Smooth muscle cell of the brain vasculature (primary cell): ENCODE measurements at regions not wholly inside any gene's neighbourhood (a gene's known extent, or its start where the extent isn't known, plus 50 kb on each side); places are given as distances from the start of the nearest gene placed in this dataset.

Experiments used
- DNase-seq: peaks from one replicate; pipeline ENCODE4 v3.0.0-alpha.2; 2012; ENCODE audit warnings: low read depth, low spot score

DNA sequence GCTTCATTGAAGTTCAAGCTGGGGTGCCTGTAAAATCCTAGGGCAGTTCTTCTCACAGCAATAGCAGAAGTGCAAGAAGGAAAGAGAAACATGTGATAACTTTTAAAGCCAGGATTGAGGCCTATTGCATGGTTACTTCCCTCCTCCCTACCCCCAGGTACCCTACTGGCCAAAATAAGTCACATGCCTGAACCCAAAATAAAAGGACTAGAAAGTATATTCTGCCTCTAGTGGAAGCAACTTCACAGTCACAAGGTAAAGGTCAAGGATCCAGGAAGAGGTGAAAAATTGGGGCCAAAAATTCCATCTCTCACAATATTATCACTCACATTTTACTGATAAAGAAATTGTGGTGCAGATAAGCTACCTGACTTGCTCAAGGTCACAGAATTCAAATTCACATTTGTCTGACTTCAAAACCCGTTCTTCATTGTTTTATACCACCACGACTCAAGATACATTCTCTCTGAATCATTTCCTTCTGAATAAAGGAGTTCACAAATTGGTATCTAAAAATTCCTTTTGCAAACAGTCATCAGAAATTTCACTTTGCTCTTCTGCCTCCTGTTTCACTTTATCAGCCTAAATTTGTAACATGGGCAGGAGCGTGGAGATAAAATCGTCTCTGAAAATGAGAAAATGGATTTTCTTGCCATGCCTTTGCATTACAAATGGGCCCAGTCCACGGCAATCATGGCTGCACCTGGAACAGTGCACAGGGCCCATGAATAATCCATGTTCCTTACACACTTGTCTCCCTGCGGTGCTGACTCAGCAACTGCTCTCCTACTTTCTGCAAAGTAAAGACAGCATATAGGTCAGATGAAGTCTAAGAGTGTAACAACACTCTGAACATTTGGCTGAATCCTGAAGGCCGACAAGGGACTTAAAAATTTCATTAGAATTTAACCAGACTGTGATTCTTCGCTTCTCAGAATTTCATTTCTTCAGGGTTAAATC, 485.3 kb upstream of the NFIA start:
- no peak for DNase-seq

DNA sequence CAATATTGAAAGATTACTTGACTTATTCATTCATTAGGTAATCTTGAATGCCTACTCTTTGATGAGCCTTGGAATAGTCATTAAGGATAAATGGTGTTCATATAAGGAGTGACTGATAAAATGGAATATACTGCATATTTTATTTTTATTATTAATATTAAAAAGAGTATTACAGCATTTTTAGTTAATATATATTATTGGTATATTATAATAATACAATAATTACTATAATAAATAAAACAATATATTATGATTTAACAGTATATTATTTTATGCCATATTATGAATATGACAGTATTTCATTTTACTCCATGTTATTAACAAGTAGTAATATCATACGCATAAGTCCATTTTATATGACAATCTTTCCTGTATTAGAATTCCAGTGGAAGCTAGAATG, 490.8 kb upstream of the NFIA start:
- DNase-seq = no peak

DNA sequence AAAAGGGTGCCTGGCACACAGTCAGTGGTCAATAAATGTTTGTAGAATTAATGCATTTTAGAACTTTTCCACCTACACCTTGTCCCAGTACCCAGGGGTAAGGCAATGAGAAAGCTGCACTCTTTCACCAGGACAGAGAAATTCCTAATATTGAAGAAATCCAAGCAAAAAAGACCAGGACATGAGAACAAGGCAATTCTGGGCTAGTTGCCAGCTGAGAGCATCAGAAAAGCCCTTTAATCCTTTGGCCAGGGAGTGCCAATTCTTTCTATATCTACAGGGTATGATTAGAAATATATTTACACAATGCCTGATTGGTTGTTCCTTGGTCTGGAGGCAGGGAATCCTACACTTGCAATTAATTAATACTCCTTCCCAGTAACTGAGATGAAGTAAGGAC, 492.4 kb upstream of the NFIA start:
- no peak for DNase-seq

DNA sequence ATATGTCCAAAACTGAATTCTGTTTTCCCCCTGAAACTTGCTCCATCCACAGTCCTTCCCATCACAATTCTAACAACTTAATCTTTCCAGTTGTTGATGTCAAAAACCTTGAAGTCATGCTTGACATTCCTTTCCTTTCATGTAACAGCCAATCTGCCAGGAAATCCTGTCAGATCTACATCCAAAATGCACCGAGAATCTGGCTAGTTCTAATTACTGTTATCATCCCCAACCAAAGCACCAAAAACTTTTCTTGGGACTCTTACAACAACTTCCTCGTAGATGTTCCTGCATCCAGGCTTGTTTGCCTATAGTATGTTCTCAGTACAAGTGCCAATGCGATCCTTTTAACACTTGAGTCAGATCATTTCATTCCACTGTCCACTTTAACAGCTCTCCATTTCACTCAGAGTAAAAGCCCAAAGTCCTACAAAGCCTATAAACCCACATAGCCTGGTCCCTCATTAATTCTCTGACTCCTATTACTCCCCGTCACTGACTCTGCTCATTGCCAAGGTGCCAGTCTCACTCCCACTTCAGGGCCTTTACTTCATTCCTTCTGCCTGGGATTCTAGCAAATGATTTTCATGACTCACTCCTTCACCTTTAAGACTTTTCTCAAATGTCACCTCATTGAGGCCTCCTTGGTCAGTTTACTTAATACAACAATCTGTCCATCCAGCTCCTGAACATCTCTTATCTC, 493.2 kb upstream of the NFIA start:
- no peak for DNase-seq

DNA sequence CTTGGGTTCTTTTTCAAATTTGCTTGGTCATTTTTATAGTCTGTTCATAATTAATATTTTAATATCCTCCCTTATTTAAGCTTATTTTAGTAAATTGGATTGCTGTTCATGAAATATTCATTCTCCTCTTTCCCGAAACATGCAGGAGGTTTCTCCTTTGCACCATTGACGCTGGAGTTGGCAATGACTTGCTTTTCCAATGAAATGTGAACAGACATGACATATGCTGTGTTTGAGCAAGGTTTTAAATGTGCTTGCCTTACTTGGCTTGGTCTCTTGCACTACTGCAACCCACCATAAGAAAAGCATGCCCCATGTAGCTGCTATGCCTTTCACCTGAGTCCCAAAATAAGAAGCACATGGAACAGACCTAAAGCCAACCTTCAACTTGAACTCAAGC, 498.0 kb upstream of the NFIA start:
- no peak for DNase-seq

DNA sequence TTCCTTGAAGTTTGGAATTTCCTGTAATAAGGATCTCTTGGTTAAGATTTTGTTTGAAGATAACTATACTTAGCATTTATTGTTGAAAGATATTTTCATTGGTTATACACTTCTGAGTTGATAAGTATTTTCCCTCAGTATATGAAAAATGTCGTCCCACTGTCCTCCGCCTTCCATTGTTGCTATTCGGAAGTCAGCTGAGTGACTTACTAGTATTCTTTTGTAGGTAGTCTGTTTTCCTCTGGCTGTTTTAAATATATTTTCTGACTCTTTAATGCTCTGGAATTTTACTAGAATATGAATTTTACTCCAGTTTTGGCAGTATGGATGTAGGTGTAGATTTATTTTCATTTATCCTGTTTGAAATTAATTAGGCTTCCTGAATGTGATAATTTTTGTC, 498.7 kb upstream of the NFIA start:
- no peak for DNase-seq

DNA sequence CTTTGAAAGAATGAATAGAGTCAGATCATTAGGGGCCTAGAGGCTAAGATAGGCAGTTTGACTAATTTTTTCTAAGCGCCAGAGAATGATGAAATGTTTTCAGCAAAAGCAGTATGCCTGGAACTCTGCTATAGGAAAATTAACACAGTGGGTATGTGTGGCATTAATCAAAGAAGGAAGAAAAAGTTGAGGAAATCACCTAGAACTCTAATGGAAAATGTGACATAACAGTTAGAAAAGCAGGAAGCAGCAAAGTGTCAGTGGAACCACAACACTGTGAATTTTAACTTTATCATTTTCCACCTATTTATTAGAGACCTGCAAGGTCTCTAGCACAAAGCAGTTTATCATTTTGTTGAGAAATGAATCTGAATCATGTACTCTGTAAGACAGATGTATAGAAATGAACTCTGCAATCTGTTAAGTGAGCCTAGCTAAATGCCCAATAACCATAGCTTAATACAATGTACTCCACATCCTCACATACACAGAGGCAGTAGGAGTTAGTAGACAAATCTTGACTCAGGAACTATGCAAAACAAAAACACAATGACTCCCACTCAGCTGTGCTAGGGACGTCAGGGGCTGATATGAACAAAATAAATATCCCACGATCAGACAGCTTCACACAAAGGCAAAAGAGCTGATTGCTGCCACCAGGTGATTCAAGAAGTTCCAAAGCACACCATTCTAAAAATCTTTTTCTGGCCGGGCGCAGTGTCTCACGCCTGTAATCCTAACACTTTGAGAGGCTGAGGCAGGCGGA, 500.7 kb upstream of the NFIA start:
- no peak for DNase-seq

DNA sequence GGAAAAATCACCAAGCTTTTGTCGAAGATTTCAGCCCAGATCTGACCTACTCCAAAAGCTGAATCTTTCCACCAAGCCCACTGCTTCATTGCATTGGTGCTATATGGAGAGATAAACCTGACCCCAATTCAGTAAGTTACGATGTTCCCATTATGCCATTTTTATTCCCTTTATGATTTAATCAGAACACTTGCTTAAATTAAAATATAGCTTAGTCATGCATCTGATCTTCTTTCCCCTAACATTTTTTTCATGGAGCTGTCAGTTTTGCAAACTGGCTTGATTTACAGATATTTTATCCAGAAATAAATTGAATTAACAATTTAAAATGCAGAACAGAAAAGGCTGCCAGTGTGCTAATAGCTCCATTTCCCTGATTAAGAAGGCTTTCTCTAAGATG, 503.5 kb upstream of the C1orf87 start:
- DNase-seq = no peak

DNA sequence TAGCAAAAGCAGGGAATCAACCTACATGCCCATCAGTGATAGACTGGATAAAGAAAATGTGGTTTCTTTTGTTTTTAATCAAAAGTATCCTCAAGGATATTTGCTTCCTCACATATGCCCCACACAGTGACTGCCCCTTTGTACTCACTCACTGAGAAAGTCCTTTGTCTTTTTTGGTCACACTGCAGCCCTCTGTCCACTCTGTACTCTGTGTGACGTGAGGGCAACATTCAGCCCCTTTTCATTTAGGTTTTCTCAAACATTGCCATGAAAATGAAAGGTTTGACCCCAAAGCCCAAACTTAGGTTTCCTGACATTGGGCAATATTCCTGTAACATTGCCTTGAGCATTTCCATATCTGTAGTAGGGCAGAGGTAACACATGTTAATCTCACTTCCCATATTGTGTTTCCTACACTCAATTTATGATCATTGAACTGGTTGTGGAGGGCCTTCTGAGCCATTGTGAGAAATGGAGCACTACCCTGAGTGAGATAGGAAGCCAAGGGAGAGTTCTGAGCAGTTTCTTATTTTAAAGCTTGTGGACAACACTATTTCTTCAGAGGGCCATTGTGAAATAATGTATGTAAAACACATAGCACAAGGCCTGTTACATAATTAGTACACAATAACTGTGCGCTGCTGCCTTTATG, 501.9 kb upstream of the C1orf87 start:
- no peak for DNase-seq

DNA sequence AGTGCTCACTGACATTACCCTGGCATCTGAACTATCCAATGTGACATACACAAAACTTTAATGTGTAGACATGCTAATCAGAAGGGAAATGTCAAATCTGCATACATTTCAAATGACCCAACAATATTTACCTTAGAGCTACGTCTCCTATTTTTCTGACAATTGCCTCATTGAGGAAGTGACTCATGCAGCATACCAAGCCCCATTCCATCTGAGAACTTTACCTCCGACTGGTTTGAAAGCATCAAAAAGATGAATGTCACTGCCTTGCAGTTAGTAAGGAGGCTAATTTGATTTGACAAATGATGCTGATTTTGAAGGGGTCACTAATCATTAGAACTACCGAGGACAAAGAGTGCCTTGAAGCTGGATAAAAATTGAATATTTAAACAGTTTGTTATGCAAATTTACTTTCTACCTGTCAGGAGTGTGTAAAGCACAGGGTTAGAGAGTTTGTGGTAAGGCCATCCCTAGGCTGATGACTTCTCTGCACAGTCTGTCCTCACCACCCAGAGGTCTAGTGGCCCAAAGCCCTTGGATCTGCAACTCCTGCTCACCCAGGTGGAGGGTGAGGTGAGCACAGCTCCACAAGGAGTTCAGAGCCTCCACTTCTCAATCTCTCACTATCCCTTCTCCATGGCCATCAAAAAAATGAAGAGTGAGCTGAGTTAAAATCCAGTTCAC, 500.3 kb upstream of the C1orf87 start:
- no peak for DNase-seq

DNA sequence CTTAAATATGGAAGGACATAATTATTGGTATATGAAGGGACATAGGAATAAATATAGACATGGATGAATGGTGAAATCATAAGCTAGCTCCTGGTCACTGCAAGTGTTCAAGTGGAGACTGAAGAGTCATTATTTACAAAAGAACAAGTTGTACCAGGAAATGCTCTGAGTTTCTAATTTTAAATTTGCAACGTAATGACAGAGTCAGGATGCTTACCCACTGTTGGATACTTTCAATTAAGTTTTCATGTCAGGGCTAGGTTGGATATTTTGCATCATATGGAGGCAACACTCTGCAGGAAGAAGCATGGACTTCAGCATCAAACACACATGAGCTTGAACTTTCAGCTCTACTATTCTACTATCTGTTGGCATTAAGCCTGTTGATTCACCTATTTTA, 499.6 kb upstream of the C1orf87 start:
- DNase-seq = no peak

DNA sequence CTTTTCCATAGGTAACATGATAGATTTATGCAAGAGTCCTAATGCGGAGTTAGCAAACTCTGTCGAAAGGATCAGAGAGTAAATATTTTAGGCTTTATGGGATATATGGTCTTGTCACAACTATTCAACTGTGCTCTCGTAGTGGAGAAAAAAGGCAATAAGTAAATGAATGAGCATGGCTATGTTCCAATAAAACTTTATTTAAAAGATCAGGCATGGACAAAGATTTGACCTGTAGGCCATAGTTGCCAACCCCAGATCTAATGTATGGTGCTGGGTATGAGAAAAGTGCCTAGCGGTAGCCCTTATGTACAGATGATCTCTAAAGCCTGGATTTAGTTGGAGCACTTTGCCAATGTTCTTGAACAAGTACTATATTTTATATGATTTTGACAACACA, 498.8 kb upstream of the C1orf87 start:
- no peak for DNase-seq

DNA sequence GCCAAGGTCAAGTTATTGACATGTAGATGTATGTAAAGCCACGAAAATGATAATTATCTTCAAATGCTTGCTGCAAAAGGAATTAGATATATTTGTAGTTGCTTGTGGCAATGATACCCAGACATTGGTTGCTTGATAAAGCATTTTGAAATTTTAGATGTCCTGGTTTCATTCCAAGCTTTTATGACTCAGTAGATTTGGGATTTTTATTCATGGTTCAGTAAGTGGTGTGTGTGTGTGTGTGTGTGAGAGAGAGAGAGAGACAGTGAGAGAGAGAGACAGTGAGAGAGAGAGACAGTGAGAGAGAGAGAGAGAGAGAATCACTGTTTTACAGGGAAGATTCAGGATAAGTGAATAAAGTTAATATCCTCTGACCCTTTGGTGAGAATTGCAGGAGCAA, 498.2 kb upstream of the C1orf87 start:
- no peak for DNase-seq

DNA sequence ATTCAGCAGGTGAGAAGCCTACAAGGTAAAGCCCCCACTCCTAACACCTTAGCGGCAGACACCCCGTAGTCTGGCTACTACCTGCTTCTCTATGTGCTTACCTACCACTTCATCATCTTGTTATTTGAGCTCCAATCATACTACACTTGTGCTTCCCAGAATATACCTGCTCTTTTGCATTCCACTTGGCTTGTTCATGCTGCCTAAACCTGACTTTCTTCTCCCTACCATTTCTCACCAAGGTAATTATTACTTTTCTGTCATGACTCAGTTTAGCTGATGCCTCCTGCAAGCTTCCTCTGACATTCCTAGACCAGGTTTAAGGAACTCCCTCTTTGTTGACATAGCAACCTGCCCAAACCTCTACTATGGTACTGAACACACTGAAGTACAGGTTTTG, 495.6 kb upstream of the C1orf87 start:
- DNase-seq = no peak

DNA sequence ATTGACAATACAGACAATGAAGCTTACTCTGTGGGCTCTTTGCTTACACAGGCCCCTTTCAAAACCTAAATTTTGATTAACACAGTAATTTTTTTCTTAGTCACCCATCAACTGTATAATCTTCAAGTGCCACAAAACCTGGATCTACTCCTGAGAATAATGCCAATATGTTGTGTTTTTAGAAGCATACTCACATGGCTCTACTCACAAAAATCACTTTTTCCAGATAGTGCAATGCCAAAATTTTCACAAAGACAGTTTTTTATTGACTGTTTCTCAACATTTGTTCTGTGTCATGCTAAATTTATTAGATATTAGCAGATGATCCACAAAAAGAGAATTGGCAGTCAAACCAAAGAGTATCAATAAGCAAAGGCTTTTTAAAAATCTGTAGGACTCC, 493.7 kb upstream of the C1orf87 start:
- DNase-seq = no peak

DNA sequence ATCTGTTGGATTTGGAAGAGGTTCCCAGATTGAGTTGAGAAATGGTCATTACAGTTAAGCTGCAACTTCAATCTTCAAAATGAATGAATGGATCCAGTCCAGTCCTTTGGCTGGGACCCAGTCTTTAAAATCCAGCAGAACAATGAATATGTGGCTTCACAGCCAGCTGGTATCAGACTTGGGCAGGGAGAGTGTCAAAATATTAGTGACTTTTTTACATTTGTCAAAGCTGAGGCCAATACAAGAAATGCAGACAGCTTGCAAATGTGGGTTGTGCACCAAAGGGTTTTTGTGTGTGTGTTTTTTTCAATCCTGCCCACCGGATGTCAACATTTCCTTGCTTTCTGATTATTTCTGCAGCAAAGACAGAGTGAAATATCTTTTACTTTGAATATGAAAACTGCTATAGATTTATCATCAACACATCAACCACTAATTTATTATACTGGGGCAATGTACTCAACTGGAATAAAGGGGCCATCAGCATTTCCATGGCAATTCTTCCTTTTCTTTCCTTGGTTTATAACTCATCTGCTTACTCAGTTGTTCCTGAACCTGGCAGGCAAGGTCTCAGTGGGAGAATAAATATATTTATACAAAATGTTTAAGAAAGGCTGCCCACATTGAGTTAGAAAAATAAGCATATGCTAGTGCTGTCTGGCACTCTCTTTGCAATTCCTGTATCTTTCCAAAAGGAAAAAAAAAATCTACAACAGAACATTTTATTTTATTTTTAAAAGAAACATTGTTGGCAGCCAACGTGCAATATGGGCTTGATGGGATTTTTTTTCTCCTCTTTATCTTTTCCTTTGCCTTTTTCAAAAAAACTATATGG, 491.6 kb upstream of the C1orf87 start:
- no peak for DNase-seq

DNA sequence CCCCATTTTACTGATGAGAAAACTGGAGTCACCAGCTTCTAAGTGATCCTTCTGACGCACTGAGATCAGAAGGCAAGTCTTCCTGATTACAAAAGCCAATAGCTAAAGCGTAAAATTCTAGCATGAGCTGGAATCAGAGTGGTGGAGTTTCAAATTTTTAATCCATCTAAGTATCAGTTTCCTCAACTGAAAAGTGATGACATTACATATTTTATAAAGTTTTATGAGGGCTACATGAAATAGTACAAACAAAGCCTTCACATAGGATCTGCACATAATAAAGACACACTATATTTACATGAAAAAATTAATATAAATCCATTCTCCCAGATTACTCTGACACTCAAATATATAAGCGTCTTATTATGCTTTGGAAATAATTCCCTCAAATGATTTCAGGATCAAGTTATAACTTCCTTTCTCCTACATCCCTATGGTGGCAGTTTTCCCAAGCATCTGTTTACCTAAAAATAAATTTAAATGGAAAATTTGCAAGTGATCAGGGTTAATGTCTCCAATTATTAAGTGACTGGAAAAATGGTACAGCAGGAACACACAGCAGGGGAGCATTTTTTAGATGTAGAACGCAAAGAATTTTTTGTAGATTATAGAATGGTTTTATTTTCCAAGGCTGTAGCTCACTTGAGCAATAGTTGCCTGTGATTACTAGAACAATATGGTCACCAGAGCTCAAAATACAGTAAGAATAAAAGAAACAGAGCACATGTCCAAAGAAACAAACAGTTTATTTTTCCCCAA, 490.4 kb upstream of the C1orf87 start:
- no peak for DNase-seq

DNA sequence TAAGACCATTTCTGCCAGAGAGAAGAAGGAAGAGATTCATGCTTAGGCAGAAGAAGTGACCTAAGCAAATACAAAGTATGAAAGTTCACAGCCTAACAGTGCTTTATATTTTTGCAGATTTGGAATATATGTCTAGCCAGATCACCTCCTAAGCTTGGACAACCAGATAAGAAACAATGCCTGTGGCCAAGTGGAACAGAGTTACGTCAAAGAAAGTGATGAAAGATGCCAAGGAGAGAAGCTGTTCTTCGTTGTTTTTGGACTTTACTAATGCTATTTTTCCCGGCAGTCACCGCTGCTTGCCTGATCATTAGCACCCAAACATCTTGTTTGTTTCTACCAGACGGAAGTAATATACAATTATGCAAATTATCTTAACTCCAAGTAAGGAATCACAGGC, 489.2 kb upstream of the C1orf87 start:
- no peak for DNase-seq

DNA sequence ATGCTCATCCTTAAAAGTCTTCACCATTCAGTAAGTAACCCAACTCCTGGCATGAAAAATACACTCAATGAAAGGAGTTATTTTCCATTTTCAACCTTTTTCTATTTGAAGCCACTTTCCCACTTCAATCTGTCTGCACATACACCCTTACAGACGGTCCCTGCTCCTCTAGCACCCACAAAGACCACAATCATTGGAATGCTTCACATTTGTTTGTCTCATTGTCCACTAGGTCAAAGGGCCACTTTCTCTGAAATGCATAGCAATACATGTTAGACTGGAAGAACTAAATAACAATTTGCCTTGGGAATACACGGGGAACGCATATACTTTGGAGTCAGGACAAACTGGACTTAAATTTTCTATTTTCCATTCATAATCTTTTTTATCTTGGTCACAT, 487.1 kb upstream of the C1orf87 start:
- DNase-seq = no peak

DNA sequence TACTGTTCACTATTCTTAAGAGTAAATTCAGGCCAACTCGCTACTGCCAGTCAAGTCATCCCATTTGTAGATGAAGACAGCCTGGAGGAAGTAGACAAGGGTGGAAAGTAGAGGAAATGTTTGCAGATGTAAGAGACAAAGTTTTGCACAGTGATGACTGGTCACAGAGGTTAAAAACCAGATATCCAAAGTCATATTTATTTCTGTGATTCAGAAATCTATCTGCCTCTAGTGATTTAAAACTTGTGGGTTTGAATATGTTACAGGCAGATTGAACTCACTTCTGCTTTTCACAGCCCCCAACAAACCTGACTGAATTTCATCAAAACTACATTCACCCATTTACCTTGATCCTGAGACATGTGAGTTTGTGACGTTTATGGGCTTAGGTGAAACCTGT, 484.7 kb upstream of the C1orf87 start:
- no peak for DNase-seq
